GM18517 (cell line): ENCODE measurements at regions not wholly inside any gene's neighbourhood (a gene's known extent, or its start where the extent isn't known, plus 50 kb on each side); places are given as distances from the start of the nearest gene placed in this dataset.
"Not testable (repeated sequence)": the region's sequence is repeated elsewhere in the genome, so short reads cannot be mapped to it uniquely, and the experiment has no call there.

Source experiments
- ATAC-seq: cut with Tn5 transposase; IDR thresholded peaks from one replicate; pipeline ENCODE4 v1.9.1; 2021; ENCODE audit warnings: mild to moderate bottlenecking, moderate library complexity; ENCODE audit not compliant: unreplicated experiment

- no peak for ATAC-seq
Measured at GRCh38 chr15:96974761-96975160, 644.3 kb downstream of the NR2F2 start.

GRCh38 chr15:96977886-96978285 lies 647.4 kb downstream of the NR2F2 start:
- no peak for ATAC-seq

GRCh38 chr15:96978937-96979473 lies 648.5 kb downstream of the NR2F2 start:
- no peak for ATAC-seq

- ATAC-seq = not testable (repeated sequence)
Measured at GRCh38 chr15:96984121-96984671, 653.7 kb downstream of the NR2F2 start.

GRCh38 chr15:96992817-96993216 lies 662.3 kb downstream of the NR2F2 start:
- no peak for ATAC-seq

- no peak for ATAC-seq
Measured at GRCh38 chr15:96997538-96997937, 667.0 kb downstream of the NR2F2 start.

- ATAC-seq = no peak
Measured at GRCh38 chr15:97009031-97009431, 678.5 kb downstream of the NR2F2 start.

- ATAC-seq = no peak
Measured at GRCh38 chr15:97012986-97013385, 682.5 kb downstream of the NR2F2 start.

- ATAC-seq = no peak
Measured at GRCh38 chr15:97013491-97013890, 683.0 kb downstream of the NR2F2 start.

GRCh38 chr15:97014001-97014400 lies 683.5 kb downstream of the NR2F2 start:
- no peak for ATAC-seq

GRCh38 chr15:97023488-97023844 lies 693.0 kb downstream of the NR2F2 start:
- no peak for ATAC-seq

GRCh38 chr15:97026781-97027180 lies 696.3 kb downstream of the NR2F2 start:
- no peak for ATAC-seq

- no peak for ATAC-seq
Measured at GRCh38 chr15:97027772-97028171, 697.3 kb downstream of the NR2F2 start.

- no peak for ATAC-seq
Measured at GRCh38 chr15:97030251-97030650, 699.8 kb downstream of the NR2F2 start.

GRCh38 chr15:97036301-97036700 lies 705.8 kb downstream of the NR2F2 start:
- ATAC-seq = no peak

GRCh38 chr15:97037080-97037479 lies 706.6 kb downstream of the NR2F2 start:
- no peak for ATAC-seq

- no peak for ATAC-seq
Measured at GRCh38 chr15:97045666-97046421, 715.3 kb downstream of the NR2F2 start.

- ATAC-seq = no peak
Measured at GRCh38 chr15:97052513-97052912, 722.0 kb downstream of the NR2F2 start.

- no peak for ATAC-seq
Measured at GRCh38 chr15:97053635-97054034, 723.1 kb downstream of the NR2F2 start.

GRCh38 chr15:97057503-97057902 lies 727.0 kb downstream of the NR2F2 start:
- ATAC-seq = no peak

- ATAC-seq = no peak
Measured at GRCh38 chr15:97059281-97059680, 728.8 kb downstream of the NR2F2 start.

- no peak for ATAC-seq
Measured at GRCh38 chr15:97061392-97061791, 730.9 kb downstream of the NR2F2 start.

GRCh38 chr15:97071668-97072067 lies 741.2 kb downstream of the NR2F2 start:
- ATAC-seq = no peak
